Ammon's horn (tissue), 1 donor: ENCODE measurements at regions not wholly inside any gene's neighbourhood (a gene's known extent, or its start where the extent isn't known, plus 50 kb on each side); places are given as distances from the start of the nearest gene placed in this dataset.
A peak's percentile ranks its signal among the peaks of the same experiment; 100 is the strongest.
"Not testable (repeated sequence)": the region's sequence is repeated elsewhere in the genome, so short reads cannot be mapped to it uniquely, and the experiment has no call there.

Experiments
- DNase-seq: peaks from one replicate; pipeline ENCODE4 v3.0.0-alpha.2; 2016; ENCODE audit warnings: low spot score

GRCh38 chr5:159456722-159457465 is 126.6 kb upstream of the IL12B start:
- no peak for DNase-seq

DNA sequence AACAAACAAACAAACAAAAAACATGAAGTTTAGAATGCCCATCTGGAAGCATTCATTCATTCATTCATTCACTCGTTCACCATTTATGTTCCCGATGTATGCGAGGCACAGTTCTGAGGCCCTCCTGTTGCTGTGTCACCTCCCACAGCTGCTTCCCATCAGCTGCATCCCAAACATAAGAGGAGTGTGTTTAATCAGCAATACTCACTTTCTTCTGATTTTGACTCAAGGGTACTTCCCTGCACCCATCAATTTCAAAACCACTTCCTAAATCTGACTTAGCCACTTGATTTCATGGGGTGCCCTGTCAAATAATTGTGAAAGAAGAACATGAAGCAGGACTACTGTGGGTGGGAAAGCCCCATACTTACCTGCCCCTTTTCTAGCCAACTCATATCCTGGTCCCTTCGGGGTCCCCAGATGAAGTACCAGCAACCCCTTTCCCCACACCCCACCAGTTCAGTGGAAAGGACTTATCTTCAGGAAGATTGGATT is 128.0 kb upstream of the IL12B start:
- DNase-seq = no peak

DNA sequence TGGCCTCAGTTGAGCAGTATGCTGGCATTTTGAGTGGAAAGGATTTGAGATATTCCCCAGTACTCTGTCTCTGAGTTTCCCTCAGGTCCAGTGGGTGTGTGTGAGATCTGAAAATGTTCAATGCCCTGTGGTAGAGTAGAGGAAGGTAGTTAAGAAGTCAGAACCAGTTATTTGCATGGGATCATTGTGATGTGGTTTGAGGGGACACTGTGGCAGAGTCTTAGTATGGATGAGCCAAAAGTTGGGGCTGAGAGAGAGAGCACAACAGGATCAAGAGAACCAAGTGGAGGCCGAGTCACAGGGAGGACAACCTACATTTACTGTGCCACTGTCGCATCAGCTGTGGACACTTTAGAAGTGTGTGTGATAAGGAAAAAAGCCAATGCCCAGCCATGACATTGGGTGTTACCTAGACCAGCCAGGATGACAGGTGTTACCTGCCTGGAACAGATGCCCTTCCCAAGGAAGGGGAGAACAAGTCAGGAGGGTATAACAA is 128.9 kb upstream of the IL12B start:
- DNase-seq = no peak

- DNase-seq = no peak
These were observed 129.8 kb upstream of the IL12B start for GRCh38 chr5:159459951-159460538.

DNA sequence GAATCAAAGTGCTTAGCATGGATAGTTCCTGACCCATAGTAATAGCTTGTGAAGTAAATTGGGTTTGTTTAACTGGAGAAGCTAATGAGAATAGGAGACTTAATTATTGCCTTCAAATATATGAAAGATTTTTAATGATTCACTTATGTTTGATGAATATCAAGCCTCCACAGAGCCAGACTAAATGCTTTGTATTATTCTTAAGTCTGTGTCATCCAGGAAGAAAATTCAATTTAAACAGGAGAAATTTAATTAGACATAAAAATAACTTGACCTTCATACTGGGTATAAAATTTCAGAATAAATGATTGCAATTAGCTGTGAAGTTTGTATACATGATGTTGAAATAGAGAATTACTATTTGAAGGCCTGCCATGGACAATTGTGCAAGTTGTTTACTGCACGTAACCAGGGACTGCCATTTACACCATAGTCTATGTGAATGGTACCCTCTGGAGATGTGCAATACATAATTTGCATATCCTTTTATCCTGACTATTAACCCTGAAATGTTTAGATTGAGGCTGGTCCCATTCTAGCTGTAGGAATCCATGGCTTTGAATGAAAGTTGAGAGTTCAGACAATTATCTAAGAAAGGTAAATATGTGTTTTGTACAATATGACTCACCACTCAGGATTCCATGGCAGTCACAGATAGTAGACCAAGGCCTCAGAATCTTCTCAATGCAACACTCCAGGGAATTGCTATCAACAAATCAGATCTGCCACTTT is 133.5 kb upstream of the IL12B start:
- DNase-seq = no peak

DNA sequence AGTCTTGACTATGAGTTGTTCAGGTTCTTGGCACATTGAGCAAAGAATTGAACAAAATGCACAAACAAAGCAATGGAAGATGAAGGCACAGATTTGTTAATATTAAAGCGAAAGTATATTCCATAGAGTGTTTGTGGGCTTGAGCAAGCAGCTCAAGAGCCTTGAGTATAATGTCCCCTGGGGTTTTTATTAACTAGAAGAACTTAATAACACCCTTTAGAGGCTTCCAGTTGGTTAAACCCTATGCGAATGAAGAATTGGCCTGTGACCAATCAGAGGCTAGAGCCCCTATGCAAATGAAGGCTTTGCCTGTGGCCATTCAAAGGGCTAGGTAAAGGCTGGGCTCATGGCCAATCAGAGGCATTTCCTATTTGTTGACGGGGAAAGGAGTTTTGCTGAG is 135.3 kb upstream of the IL12B start:
- no peak for DNase-seq

DNA sequence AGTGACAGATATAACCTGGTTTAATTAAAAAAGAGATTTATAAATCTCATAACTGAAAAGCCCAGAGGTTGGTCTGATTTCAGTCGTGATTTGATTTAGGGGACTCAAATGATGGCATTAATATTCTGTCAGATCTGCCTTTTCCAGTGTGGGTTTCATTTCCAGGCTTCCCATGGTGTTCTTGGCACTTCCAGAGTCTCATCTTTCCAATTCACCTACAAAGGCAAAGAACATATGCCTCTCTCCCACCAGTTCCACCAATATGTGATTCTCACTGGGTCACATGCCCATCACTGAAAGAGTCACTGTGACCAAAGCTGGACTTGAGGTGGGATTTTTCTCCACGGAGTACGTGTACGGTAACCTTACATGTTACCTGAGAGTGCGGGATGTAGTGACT is 137.4 kb upstream of the IL12B start:
- DNase-seq = no peak

DNA sequence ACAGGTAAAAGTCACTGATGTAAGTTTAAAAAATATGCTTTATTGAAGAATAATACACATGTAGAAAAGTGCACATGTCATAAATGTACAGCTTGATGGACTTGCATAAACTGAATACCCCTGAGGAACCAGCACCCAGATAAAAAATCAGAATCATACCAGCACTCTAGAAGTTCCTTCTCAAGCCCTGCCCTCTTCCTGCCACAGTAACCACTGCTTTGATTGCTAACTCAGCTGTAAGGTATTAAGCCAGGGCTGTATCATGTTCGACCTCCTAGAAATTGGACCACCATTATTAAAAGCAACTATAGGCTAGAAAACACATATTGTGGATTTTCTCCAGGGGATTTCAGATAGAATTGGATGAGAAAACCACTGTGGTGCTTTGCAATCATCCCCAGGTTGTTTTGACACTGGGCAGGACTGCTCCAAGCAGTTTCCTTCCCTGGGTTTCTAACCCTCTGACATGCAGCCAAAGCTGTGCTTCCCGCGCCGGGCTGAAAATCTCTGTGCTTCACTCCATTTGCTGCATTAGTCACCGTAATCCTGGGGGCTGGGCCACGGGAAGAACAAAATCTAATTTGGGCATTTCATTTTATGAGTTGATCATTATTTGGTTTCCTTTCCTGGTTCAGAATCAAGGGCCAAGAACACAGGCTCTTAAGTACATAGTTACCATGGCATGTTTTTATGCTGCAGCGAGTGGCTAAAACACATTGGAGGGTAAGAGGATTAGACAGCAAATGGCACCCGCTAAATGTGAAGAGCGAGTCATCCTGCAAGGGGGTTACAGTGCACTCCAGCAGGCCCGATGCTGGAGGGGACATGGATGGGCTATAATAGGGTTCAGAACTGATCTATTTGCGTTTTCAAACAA is 139.4 kb upstream of the IL12B start:
- DNase-seq = peak; percentile 28

DNA sequence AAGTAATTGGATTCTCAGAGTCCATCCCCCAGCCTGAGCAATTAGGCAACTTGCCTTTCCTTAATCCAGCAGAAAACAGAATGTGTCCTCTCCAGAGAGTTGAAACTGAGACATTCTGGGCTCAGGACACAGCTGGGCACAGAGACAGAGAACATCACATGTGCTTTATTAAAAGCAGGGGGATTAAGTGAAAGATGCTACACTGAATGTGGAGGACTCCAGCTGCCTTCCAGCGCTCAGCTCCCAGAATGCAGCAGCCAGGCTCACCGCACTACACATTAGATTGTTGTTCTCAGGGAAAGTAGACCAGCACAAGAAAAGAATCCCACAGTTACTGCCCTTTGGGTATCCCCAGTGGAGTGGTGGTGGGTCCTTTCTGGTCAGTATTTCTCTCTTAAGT is 141.6 kb upstream of the IL12B start:
- DNase-seq = no peak

- DNase-seq = no peak
These were observed 144.7 kb upstream of the IL12B start for GRCh38 chr5:159475026-159475425.

DNA sequence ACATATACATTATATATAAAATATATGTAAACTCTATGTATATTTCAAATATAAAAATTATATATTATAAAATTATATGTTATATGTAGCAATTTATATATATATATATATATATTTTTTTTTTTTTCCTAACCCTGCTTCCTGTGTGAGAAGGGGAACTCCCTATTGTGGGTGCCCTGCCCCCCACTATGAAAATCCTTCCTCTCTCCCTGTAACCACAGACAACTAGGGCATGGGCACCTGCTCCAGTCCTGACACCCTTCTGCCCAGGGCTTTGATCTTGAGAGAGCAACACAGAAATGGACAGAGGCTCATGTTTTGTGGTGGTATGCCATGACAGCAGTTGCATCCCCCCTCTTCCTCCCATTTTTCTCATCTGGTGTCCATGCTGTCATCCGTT is 148.7 kb upstream of the IL12B start:
- DNase-seq = peak; percentile 26

- DNase-seq = no peak
These were observed 150.6 kb upstream of the IL12B start for GRCh38 chr5:159480849-159481248.

DNA sequence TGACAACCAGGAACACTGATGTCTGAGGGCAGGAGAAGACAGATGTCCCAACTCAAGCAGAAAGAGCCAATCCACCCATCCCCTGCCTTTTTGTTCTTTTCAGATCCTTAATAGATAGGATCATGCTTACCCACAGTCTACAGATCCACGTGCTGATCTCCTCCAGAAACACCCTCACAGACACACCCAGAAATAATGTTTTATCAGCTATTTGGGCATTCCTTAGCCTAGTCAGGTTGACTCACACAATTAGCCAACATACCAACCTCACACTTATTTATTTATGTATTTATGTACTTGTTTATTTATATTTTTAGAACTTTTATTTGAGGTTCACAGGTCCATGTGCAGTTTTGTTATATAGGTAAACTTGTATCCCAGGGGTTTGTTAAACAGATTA is 151.5 kb upstream of the IL12B start:
- DNase-seq = no peak

DNA sequence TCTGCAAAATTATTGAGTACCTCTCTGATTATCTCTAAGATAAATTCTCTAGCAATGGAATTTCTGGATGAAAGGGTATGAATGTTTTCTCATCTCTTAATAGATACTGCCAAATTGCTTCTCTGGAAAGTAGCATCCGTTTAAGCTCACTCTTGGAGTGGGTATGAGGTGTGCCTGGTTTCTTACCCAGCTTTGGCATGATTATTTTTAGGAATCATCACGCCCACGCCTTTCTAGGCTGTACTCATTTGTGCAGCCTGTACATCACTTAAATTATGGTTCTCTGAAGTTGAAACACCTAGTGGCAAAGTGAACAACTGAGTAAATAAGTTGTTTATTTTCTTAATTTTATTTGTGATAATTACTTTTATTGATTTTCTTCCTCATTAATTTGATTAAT is 156.5 kb upstream of the IL12B start:
- DNase-seq = no peak

GRCh38 chr5:159488516-159488915 is 158.2 kb upstream of the IL12B start:
- DNase-seq = no peak

GRCh38 chr5:159489779-159490178 is 159.5 kb upstream of the IL12B start:
- DNase-seq = no peak

DNA sequence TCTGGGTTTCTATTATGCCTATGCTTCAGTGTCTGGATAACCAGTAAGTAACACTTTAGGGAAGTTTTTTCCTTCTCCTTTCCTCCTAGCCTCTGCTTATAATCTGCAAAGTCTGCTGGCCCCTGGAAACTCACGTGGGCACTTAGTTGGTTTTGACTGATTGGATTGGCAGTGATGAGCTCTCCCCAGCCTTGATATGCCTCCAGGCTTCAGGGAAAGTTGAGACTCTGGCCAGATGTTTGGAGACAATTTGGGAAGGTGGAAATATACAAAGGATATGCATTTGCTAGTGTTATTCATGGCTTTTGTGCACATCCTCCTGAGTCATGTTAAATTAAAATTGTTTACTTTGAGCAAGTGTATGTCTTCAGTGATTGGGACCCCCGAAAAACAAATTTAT is 160.2 kb upstream of the IL12B start:
- no peak for DNase-seq

GRCh38 chr5:159493696-159494095 is 163.4 kb upstream of the IL12B start:
- DNase-seq = no peak

- no peak for DNase-seq
These were observed 166.5 kb upstream of the IL12B start for GRCh38 chr5:159496773-159497172.

GRCh38 chr5:159497221-159497620 is 166.9 kb upstream of the IL12B start:
- no peak for DNase-seq

GRCh38 chr5:159498630-159499029 is 168.3 kb upstream of the IL12B start:
- no peak for DNase-seq

DNA sequence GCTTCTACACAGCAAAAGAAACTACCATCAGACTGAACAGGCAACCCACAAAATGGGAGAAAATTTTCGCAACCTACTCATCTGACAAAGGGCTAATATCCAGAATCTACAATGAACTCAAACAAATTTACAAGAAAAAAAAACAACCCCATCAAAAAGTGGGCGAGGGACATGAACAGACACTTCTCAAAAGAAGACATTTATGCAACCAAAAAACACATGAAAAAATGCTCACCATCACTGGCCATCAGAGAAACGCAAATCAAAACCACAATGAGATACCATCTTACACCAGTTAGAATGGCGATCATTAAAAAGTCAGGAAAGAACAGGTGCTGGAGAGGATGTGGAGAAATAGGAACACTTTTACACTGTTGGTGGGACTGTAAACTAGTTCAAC is 171.8 kb upstream of the IL12B start:
- DNase-seq = not testable (repeated sequence)
